ENCODE measurements at regions not wholly inside any gene's neighbourhood (a gene's known extent, or its start where the extent isn't known, plus 50 kb on each side); places are given as distances from the start of the nearest gene placed in this dataset.

DNA sequence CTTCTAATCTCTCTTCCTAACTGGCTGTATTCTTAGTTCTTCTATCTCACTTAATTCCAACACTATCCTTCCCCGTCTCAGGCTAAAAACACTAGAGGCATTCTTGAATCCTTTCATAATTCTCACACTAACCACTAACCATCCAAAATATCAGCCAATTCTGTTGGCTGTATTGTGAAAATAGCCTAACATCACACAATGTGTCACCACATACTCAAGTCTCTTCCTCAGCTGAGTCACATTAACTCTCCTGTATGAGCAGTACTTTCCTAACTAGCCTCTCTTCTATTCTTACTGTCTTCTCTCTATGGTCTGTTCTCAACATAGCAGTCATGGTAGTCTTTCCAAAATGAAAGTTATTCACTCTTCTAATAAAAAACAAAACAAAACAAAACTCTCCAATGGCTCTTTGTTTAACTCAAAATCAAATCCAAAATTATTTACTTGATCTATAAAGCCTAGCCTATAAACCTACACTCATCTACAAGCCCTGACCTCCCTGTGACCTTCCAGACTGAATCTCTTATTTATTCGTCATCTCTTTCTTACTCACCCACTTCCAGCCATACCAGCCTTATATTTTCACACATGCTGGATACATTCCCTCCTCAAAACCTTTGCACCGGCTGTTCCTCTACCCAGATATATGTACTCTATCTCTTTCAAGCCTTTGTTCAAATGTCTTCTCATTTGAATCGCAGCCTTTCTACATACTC is 445.9 kb downstream of the TLL1 start (continued):
- TF ChIP-seq, protein P1, sequence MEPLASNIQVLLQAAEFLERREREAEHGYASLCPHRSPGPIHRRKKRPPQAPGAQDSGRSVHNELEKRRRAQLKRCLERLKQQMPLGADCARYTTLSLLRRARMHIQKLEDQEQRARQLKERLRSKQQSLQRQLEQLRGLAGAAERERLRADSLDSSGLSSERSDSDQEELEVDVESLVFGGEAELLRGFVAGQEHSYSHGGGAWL (CRISPR knock-in tag; IDR thresholded peaks at IDR 0.05) = no peak
- TF ChIP-seq, protein P2, sequence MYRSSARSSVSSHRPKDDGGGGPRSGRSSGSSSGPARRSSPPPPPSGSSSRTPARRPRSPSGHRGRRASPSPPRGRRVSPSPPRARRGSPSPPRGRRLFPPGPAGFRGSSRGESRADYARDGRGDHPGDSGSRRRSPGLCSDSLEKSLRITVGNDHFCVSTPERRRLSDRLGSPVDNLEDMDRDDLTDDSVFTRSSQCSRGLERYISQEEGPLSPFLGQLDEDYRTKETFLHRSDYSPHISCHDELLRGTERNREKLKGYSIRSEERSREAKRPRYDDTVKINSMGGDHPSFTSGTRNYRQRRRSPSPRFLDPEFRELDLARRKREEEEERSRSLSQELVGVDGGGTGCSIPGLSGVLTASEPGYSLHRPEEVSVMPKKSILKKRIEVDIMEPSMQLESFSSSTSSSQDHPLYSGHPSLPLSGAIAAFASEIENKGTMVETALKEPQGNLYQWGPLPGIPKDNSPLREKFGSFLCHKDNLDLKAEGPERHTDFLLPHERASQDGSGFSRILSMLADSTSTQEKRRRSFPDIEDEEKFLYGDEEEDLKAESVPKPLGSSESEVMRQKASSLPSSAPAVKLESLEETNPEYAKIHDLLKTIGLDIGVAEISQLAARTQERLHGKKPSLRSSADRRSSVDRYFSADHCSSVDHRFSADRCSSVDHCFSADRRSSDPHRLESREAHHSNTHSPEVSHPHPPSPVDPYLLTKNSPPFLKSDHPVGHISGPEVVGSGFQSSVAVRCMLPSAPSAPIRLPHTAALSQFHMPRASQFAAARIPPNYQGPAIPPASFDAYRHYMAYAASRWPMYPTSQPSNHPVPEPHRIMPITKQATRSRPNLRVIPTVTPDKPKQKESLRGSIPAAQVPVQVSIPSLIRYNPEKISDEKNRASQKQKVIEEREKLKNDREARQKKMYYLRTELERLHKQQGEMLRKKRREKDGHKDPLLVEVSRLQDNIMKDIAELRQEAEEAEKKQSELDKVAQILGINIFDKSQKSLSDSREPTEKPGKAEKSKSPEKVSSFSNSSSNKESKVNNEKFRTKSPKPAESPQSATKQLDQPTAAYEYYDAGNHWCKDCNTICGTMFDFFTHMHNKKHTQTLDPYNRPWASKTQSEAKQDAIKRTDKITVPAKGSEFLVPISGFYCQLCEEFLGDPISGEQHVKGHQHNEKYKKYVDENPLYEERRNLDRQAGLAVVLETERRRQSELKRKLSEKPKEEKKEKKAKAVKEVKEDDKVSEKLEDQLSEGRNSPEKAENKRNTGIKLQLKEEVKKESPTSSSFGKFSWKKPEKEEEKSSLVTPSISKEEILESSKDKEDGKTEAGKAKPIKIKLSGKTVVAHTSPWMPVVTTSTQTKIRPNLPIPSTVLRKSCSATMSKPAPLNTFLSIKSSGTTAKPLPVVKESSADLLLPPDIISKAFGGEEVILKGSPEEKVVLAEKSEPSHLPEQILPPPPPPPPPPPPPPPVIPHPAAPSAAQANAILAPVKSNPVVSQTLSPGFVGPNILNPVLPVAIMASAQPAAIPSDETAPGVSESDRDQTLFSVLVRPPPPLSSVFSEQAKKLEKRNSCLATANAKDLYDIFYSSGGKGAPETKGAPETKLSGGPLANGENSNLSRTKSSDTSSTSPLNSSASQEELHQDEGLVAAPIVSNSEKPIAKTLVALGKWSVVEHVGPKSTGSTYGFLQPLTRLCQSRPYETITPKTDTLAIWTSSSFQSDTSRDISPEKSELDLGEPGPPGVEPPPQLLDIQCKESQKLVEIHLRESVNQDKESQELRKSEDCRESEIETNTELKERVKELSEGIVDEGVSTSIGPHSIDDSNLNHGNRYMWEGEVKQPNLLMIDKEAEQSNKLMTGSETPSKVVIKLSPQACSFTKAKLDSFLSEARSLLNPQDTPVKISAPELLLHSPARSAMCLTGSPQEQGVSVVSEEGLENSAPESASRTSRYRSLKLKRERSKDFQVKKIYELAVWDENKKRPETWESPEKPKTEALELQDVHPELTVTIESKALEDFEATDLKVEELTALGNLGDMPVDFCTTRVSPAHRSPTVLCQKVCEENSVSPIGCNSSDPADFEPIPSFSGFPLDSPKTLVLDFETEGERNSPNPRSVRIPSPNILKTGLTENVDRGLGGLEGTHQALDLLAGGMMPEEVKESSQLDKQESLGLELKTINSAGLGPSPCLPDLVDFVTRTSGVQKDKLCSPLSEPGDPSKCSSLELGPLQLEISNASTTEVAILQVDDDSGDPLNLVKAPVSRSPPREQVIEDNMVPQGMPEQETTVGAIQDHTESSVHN (CRISPR knock-in tag; IDR thresholded peaks at IDR 0.05) = no peak
- TF ChIP-seq, protein P3, sequence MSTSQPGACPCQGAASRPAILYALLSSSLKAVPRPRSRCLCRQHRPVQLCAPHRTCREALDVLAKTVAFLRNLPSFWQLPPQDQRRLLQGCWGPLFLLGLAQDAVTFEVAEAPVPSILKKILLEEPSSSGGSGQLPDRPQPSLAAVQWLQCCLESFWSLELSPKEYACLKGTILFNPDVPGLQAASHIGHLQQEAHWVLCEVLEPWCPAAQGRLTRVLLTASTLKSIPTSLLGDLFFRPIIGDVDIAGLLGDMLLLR (CRISPR knock-in tag; IDR thresholded peaks at IDR 0.05) = no peak
- TF ChIP-seq IKZF4 (CRISPR knock-in tag; IDR thresholded peaks at IDR 0.05; ENCODE audit: borderline replicate concordance, low read depth, not compliant biosample characterization) (no peak), ZNF768 (CRISPR knock-in tag; IDR thresholded peaks at IDR 0.05) (no peak)
- TF ChIP-seq, protein P4, sequence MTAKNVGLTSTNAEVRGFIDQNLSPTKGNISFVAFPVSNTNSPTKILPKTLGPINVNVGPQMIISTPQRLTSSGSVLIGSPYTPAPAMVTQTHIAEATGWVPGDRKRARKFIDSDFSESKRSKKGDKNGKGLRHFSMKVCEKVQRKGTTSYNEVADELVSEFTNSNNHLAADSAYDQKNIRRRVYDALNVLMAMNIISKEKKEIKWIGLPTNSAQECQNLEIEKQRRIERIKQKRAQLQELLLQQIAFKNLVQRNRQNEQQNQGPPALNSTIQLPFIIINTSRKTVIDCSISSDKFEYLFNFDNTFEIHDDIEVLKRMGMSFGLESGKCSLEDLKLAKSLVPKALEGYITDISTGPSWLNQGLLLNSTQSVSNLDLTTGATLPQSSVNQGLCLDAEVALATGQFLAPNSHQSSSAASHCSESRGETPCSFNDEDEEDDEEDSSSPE (CRISPR knock-in tag; IDR thresholded peaks at IDR 0.05) = no peak
